Activated naive CD4-positive, alpha-beta T cell treated with anti-CD3 and anti-CD28 coated beads for 36 hours (primary cell): ENCODE measurements at regions not wholly inside any gene's neighbourhood (a gene's known extent, or its start where the extent isn't known, plus 50 kb on each side); places are given as distances from the start of the nearest gene placed in this dataset. TPM values are rescaled to one million over a fixed set of nuclear protein-coding genes. Genes with fewer than 3 reads are reported as not detected.

Source experiments
- CTCF ChIA-PET: fragments of 350-600 bp; sonication (Branson Sonifier 250); formaldehyde crosslinking; loops from one replicate; lab custom pipeline; 2021; ENCODE audit warnings: antibody characterized with exemption; lab: Charles Lee
- DNase-seq: peaks from one replicate; pipeline ENCODE4 v3.0.0-alpha.2; 2020
- H3K27ac Mint-ChIP-seq: one replicate; pipeline ENCODE4 v1.8.0; 2021; ENCODE audit warnings: mild to moderate bottlenecking, mixed read lengths
- H3K27me3 Mint-ChIP-seq: one replicate; pipeline ENCODE4 v1.8.0; 2021; ENCODE audit warnings: low read depth, mixed read lengths
- H3K36me3 Mint-ChIP-seq: one replicate; pipeline ENCODE4 v1.8.0; 2021; ENCODE audit warnings: low read depth, mixed read lengths
- H3K4me1 Mint-ChIP-seq: one replicate; pipeline ENCODE4 v1.8.0; 2021; ENCODE audit warnings: low read depth, mixed read lengths
- H3K4me3 Mint-ChIP-seq: one replicate; pipeline ENCODE4 v1.8.0; 2021; ENCODE audit warnings: mild to moderate bottlenecking, moderate library complexity, mixed read lengths
- H3K9me3 Mint-ChIP-seq: one replicate; pipeline ENCODE4 v1.8.0; 2021; ENCODE audit warnings: mixed read lengths
- intact Hi-C: fragments of 100-400 bp; cut with micrococcal nuclease; formaldehyde crosslinking; loops from one replicate; pipeline ENCODE4 v1.15.1; 2023
- microRNA-seq: library from miRNA; unstranded; fragments of <30 nt; microRNA quantifications from one replicate; pipeline ENCODE4 v1.2.0, GENCODE V29; 2022; ENCODE audit warnings: borderline microRNAs expressed, borderline replicate concordance

- no peaks in the 10 kb centered on the region for H3K36me3 Mint-ChIP-seq
- no peak overlapping the region for H3K27ac Mint-ChIP-seq
- CTCF ChIA-PET: interaction anchor here (0.6 kb wide), 1 partner anchor 220 kb away, joined by 4 read pairs; no protein-coding TSS in a partner anchor
- no peak for DNase-seq
- H3K4me3 Mint-ChIP-seq: no peak overlapping the region
- intact Hi-C loops: no loop called here
- peaks cover 4% of the 10 kb centered on the region for H3K27me3 Mint-ChIP-seq
- H3K4me1 Mint-ChIP-seq: no peaks in the 10 kb centered on the region
- peaks cover 4% of the 10 kb centered on the region for H3K9me3 Mint-ChIP-seq
These were observed 50.6 kb upstream of the SPRED2 start for GRCh38 chr2:65482971-65483370.

Small RNA genes lying in the stretch of these regions (microRNA-seq; reads per million reads assigned to microRNA genes)
- not detected for gene MIR4778
